ENCODE measurements at regions not wholly inside any gene's neighbourhood (a gene's known extent, or its start where the extent isn't known, plus 50 kb on each side); places are given as distances from the start of the nearest gene placed in this dataset.

DNA sequence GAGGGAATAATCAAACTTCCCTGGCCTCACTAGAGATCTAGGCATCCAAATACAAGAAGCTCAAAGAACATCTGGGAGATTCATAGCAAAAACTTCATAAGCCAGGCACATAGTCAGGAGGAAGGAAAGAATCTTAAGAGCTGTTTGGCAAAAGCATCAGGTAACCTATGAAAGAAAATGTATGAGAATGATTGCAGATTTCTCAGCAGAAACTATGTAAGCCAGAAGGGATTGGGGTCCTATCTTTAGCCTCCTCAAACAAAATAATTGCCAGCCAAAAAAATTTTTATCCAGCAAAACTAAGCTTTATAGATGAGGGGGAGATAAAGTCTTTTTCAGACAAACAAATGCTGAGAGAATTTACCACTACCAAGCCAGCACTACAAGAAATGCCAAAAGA lies 1036.3 kb downstream of the TBL1XR1 start:
- no peak overlapping the region for H3K9ac ChIP-seq
- H3K4me2 ChIP-seq (ENCODE audit: unreplicated experiment) = no peak overlapping the region
- H3F3A ChIP-seq (ENCODE audit: insufficient read depth) = no peaks in the 10 kb centered on the region
- H3K27ac ChIP-seq = no peak overlapping the region
- no peaks in the 10 kb centered on the region for H4K20me1 ChIP-seq (ENCODE audit: insufficient read depth)
- no peaks in the 10 kb centered on the region for H3K4me1 ChIP-seq (ENCODE audit: insufficient read depth)
- H3K4me3 ChIP-seq = no peak overlapping the region
- H3K36me3 ChIP-seq (ENCODE audit: low read depth) = no peaks in the 10 kb centered on the region
- in situ Hi-C loops (cut with MboI) = no loop called here
- no peak overlapping the region for H2AFZ ChIP-seq
- H3K9me2 ChIP-seq (ENCODE audit: insufficient read depth) = no peaks in the 10 kb centered on the region
- H3K9me3 ChIP-seq (ENCODE audit: low read depth) = no peaks in the 10 kb centered on the region
- no peak for TF ChIP-seq EZH2 (IDR thresholded peaks at IDR 0.05; ENCODE audit: insufficient read depth, poor library complexity, severe bottlenecking)
- TF ChIP-seq EZH2phosphoT487 (IDR thresholded peaks at IDR 0.05; ENCODE audit: insufficient read depth, low read depth) = no peak
- H3K79me2 ChIP-seq (ENCODE audit: insufficient read depth) = no peaks in the 10 kb centered on the region
- H3K27me3 ChIP-seq (replicated peaks; ENCODE audit: insufficient read depth) = no peaks in the 10 kb centered on the region
- DNase-seq = no peak

DNA sequence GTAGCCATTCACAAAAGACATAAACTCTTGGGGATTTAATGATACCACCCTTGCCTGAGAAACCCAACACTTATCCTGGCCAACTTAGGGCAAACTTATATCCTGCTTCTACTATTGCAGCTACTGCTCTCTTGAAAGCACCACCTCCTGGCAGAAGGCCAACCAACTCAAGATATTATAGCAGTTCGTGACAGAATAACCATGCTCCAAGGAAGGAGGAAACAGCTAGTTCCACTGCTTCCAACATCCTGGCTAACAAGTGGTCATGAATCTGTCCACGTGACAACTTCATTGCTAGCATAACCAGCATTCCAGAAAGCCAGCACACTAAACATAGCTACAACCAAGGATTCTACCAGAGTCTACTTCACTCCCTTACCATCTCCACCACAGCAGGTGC lies 1037.5 kb downstream of the TBL1XR1 start:
- no peaks in the 10 kb centered on the region for H4K20me1 ChIP-seq (ENCODE audit: insufficient read depth)
- no peaks in the 10 kb centered on the region for H3K9me3 ChIP-seq (ENCODE audit: low read depth)
- H2AFZ ChIP-seq = no peak overlapping the region
- DNase-seq = peak; percentile 1
- H3K27me3 ChIP-seq (replicated peaks; ENCODE audit: insufficient read depth) = no peaks in the 10 kb centered on the region
- H3K79me2 ChIP-seq (ENCODE audit: insufficient read depth) = no peaks in the 10 kb centered on the region
- no peaks in the 10 kb centered on the region for H3K4me1 ChIP-seq (ENCODE audit: insufficient read depth)
- TF ChIP-seq EZH2phosphoT487 (IDR thresholded peaks at IDR 0.05; ENCODE audit: insufficient read depth, low read depth) = no peak
- TF ChIP-seq EZH2 (IDR thresholded peaks at IDR 0.05; ENCODE audit: insufficient read depth, poor library complexity, severe bottlenecking) = no peak
- H3K4me2 ChIP-seq (ENCODE audit: unreplicated experiment) = no peak overlapping the region
- H3K36me3 ChIP-seq (ENCODE audit: low read depth) = no peaks in the 10 kb centered on the region
- 38 to 47% methylated on average over 2 of the region's 2 CpGs for WGBS, 2 experiments (ENCODE audit: low coverage in 1 of 2, low lambda C conversion rate in 2 of 2, missing lambda C conversion rate in 2 of 2)
- no peak overlapping the region for H3K4me3 ChIP-seq
- H3K9ac ChIP-seq = no peak overlapping the region
- in situ Hi-C loops (cut with MboI) = no loop called here
- H3K27ac ChIP-seq = no peak overlapping the region
- no peaks in the 10 kb centered on the region for H3F3A ChIP-seq (ENCODE audit: insufficient read depth)
- no peaks in the 10 kb centered on the region for H3K9me2 ChIP-seq (ENCODE audit: insufficient read depth)

DNA sequence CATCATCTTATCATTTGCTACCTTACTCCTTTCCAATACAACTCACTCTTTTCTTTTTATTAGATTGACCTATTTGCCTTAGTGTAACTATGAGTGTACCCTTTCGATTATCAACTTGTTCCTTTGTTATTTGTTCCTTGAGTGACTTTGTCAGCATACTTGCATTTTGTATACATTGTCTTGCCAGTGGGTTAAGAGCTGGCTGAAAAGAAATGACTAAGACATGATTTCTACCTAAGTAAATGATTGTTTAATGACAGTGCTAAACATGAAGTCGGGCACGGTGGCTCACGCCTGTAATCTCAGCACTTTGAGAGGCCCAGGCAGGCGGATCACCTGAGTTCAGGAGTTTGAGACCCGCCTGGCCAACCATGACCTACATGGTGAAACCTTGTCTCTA lies 1042.3 kb downstream of the TBL1XR1 start:
- no peak overlapping the region for H3K4me2 ChIP-seq (ENCODE audit: unreplicated experiment)
- TF ChIP-seq EZH2phosphoT487 (IDR thresholded peaks at IDR 0.05; ENCODE audit: insufficient read depth, low read depth) (no peak), EZH2 (IDR thresholded peaks at IDR 0.05; ENCODE audit: insufficient read depth, poor library complexity, severe bottlenecking) (no peak)
- in situ Hi-C loops (cut with MboI) = no loop called here
- no peaks in the 10 kb centered on the region for H3K79me2 ChIP-seq (ENCODE audit: insufficient read depth)
- H3F3A ChIP-seq (ENCODE audit: insufficient read depth) = no peaks in the 10 kb centered on the region
- no peak for DNase-seq
- H3K9me3 ChIP-seq (ENCODE audit: low read depth) = no peaks in the 10 kb centered on the region
- H3K4me3 ChIP-seq = no peak overlapping the region
- H3K9me2 ChIP-seq (ENCODE audit: insufficient read depth) = no peaks in the 10 kb centered on the region
- H3K27me3 ChIP-seq (replicated peaks; ENCODE audit: insufficient read depth) = no peaks in the 10 kb centered on the region
- WGBS, 2 experiments (ENCODE audit: low coverage in 1 of 2, low lambda C conversion rate in 2 of 2, missing lambda C conversion rate in 2 of 2) = 55 to 61% methylated on average over 6 of the region's 6 CpGs
- no peaks in the 10 kb centered on the region for H3K36me3 ChIP-seq (ENCODE audit: low read depth)
- H4K20me1 ChIP-seq (ENCODE audit: insufficient read depth) = no peaks in the 10 kb centered on the region
- H3K27ac ChIP-seq = no peak overlapping the region
- no peak overlapping the region for H2AFZ ChIP-seq
- no peak overlapping the region for H3K9ac ChIP-seq
- no peaks in the 10 kb centered on the region for H3K4me1 ChIP-seq (ENCODE audit: insufficient read depth)

DNA sequence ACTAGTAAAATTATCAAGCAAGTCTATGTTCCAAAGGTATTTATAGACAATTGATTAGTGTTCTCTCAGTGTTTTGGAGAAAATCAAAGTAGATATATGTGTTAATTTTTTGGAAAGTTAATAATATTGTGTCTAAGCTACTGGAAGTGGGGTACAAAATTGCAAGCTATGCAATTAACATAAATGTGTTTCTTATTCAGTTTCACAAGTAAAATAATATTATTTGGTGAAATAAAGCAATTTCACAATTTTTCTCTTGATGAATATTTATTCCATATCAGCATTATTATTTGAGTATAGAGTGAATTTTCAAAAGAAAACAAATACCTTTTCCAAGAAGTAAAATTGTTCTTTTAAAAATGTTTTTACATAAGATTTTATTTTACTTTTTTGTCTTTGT lies 1047.7 kb downstream of the TBL1XR1 start:
- no peak for DNase-seq
- Histone ChIP-seq H3K79me2 (ENCODE audit: insufficient read depth) (no peaks in the 10 kb centered on the region), H3K9ac (no peak overlapping the region)

DNA sequence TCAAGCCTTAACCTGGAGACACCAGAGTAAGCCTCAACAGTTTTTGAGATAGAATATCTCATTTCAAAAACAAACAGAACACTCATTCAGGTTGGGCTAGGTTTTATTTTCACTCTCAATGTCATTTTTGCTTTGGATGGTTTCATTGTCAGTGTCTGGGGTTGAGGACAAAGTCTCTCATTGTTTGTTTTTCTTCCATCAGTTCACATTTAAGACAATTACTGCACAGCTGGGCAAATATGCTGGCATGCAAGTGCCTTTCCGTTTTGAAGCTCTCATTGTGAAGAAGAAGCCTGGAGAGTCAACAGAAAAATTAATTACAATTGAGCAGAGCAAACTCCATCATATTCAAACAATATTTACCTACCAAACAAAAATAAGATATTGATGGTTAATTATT lies 1050.0 kb downstream of the TBL1XR1 start:
- Histone ChIP-seq H3K4me2 (ENCODE audit: unreplicated experiment) (no peak overlapping the region), H3K27me3 (replicated peaks; ENCODE audit: insufficient read depth) (no peaks in the 10 kb centered on the region), H3K36me3 (ENCODE audit: low read depth) (no peaks in the 10 kb centered on the region), H2AFZ (no peak overlapping the region), H3K27ac (no peak overlapping the region), H4K20me1 (ENCODE audit: insufficient read depth) (no peaks in the 10 kb centered on the region), H3F3A (ENCODE audit: insufficient read depth) (no peaks in the 10 kb centered on the region), H3K9me2 (ENCODE audit: insufficient read depth) (no peaks in the 10 kb centered on the region), H3K9ac (no peak overlapping the region), H3K4me1 (ENCODE audit: insufficient read depth) (no peaks in the 10 kb centered on the region), H3K9me3 (ENCODE audit: low read depth) (no peaks in the 10 kb centered on the region), H3K79me2 (ENCODE audit: insufficient read depth) (no peaks in the 10 kb centered on the region), H3K4me3 (no peak overlapping the region)
- in situ Hi-C loops (cut with MboI) = no loop called here
- DNase-seq = no peak
- no peak for TF ChIP-seq EZH2phosphoT487 (IDR thresholded peaks at IDR 0.05; ENCODE audit: insufficient read depth, low read depth)
- TF ChIP-seq EZH2 (IDR thresholded peaks at IDR 0.05; ENCODE audit: insufficient read depth, poor library complexity, severe bottlenecking) = no peak
- WGBS, 2 experiments (ENCODE audit: low coverage in 1 of 2, low lambda C conversion rate in 2 of 2, missing lambda C conversion rate in 2 of 2) = 8% methylated on average over 1 of the region's 1 CpG

More for the DNA sequence above, 1047.7 kb downstream of the TBL1XR1 start:
- H3K36me3 ChIP-seq (ENCODE audit: low read depth) = no peaks in the 10 kb centered on the region
- H4K20me1 ChIP-seq (ENCODE audit: insufficient read depth) = no peaks in the 10 kb centered on the region
- no peak overlapping the region for H3K4me2 ChIP-seq (ENCODE audit: unreplicated experiment)
- no peaks in the 10 kb centered on the region for H3F3A ChIP-seq (ENCODE audit: insufficient read depth)
- H3K4me1 ChIP-seq (ENCODE audit: insufficient read depth) = no peaks in the 10 kb centered on the region
- H3K9me2 ChIP-seq (ENCODE audit: insufficient read depth) = no peaks in the 10 kb centered on the region
- in situ Hi-C loops (cut with MboI) = no loop called here
- H3K9me3 ChIP-seq (ENCODE audit: low read depth) = no peaks in the 10 kb centered on the region
- H3K4me3 ChIP-seq = no peak overlapping the region
- H2AFZ ChIP-seq = no peak overlapping the region
- H3K27ac ChIP-seq = no peak overlapping the region
- no peaks in the 10 kb centered on the region for H3K27me3 ChIP-seq (replicated peaks; ENCODE audit: insufficient read depth)
- no peak for TF ChIP-seq EZH2 (IDR thresholded peaks at IDR 0.05; ENCODE audit: insufficient read depth, poor library complexity, severe bottlenecking)
- TF ChIP-seq EZH2phosphoT487 (IDR thresholded peaks at IDR 0.05; ENCODE audit: insufficient read depth, low read depth) = no peak
